Upper lobe of left lung (tissue), 6 donors: ENCODE measurements at regions not wholly inside any gene's neighbourhood (a gene's known extent, or its start where the extent isn't known, plus 50 kb on each side); places are given as distances from the start of the nearest gene placed in this dataset.

Experiments
- ATAC-seq, 2 donors: fragments of 200-7000 bp; cut with Tn5 transposase; one replicate each; pipeline ENCODE4 v1.9.1; 2022; ENCODE audit warnings: mild to moderate bottlenecking in 2 of 2, moderate library complexity in 2 of 2; ENCODE audit not compliant: low FRiP score in 2 of 2
- DNase-seq, 2 donors: peaks; one replicate each; pipeline ENCODE4 v3.0.0-alpha.2; 2019 to 2020
- H3K27ac ChIP-seq, 4 donors: fragments of 200-600 bp; sonication (generic); one replicate each; pipeline ENCODE4 v1.5.1; 2016 to 2019
- H3K27me3 ChIP-seq, 4 donors: fragments of 200-600 bp; sonication (generic); one replicate each; pipeline ENCODE4 v1.5.1; 2017 to 2019
- H3K36me3 ChIP-seq, 4 donors: fragments of 200-600 bp; sonication (generic); one replicate each; pipeline ENCODE4 v1.5.1; 2016 to 2019
- H3K4me1 ChIP-seq, 4 donors: fragments of 200-600 bp; sonication (generic); one replicate each; pipeline ENCODE4 v1.5.1; 2018 to 2019
- H3K4me3 ChIP-seq, 4 donors: fragments of 200-600 bp; sonication (generic); one replicate each; pipeline ENCODE4 v1.5.1; 2017 to 2019; ENCODE audit warnings: mild to moderate bottlenecking in 2 of 4, moderate library complexity in 1 of 4
- H3K9me3 ChIP-seq, 4 donors: fragments of 200-600 bp; sonication (generic); one replicate each; pipeline ENCODE4 v1.5.1; 2018 to 2019
- EP300 ChIP-seq, 4 donors: sonication (generic); formaldehyde crosslinking; IDR thresholded peaks; one replicate each; pipeline ENCODE4 v1.5.1; 2017; ENCODE audit warnings: antibody characterized with exemption in 4 of 4, control low read depth in 2 of 4
- POLR2A ChIP-seq, 4 donors: fragments of 450-650 bp; IDR thresholded peaks; one replicate each; pipeline ENCODE4 v1.5.1; 2016 to 2017; ENCODE audit warnings: antibody characterized with exemption in 4 of 4, mild to moderate bottlenecking in 2 of 4
- POLR2AphosphoS5 ChIP-seq, 2 donors: sonication (generic); formaldehyde crosslinking; IDR thresholded peaks; one replicate each; pipeline ENCODE4 v1.5.1; 2017; ENCODE audit warnings: antibody characterized with exemption in 2 of 2
- WGBS, 2 donors: methylation state at CpG; one replicate each; pipeline ENCODE4 v1.1.5; 2017 to 2018; 5-methylcytosine and 5-hydroxymethylcytosine counted together
- TF ChIP-seq, protein P1 (sequence below), 6 experiments: fragments of 450-650 bp in 4 of 6; fragments of 200-600 bp in 2 of 6; sonication (generic) in 2 of 6; IDR thresholded peaks; one replicate each; pipeline ENCODE4 v1.5.1; 2016 to 2019; ENCODE audit warnings: antibody characterized with exemption in 6 of 6
- donor health status: DM: no; HTN: no; CAD: no; lungs with moderate emphysema.
- donor health status: DM: no; HTN: yes; CAD: no; lungs with severe emphysema.

DNA sequence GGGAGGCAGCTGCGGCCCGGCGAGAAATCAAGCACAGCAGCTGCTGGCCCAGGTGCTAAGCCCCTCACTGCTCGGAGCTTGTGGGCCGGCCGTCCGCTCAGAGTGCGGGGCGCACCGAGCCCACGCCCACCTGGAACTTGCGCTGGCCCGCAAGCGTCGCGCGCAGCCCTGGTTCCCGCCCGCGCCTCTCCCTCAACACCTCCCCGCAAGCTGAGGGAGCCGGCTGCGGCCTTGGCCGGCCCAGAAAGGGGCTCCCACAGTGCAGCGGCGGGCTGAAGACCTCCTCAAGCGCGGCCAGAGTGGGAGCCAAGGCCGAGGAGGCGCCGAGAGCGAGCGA is 92.9 kb downstream of the HAPSTR1 start:
- Histone ChIP-seq H3K27me3 (no peaks in the 10 kb centered on the region), H3K27ac (no peak overlapping the region), H3K9me3 (no peaks in the 10 kb centered on the region), H3K4me1 (no peaks in the 10 kb centered on the region), H3K4me3 (no peak overlapping the region), H3K36me3 (no peaks in the 10 kb centered on the region)
- 85 to 96% methylated on average over 14 to 16 of the region's 33 CpGs for WGBS, 2 donors
- ATAC-seq (no peak), DNase-seq (peak in 1 of 2 donors; percentile 72)
- TF ChIP-seq POLR2AphosphoS5 (IDR thresholded peaks at IDR 0.05) (no peak), POLR2A (IDR thresholded peaks at IDR 0.05) (no peak), EP300 (IDR thresholded peaks at IDR 0.05) (no peak)
- TF ChIP-seq, protein P1, sequence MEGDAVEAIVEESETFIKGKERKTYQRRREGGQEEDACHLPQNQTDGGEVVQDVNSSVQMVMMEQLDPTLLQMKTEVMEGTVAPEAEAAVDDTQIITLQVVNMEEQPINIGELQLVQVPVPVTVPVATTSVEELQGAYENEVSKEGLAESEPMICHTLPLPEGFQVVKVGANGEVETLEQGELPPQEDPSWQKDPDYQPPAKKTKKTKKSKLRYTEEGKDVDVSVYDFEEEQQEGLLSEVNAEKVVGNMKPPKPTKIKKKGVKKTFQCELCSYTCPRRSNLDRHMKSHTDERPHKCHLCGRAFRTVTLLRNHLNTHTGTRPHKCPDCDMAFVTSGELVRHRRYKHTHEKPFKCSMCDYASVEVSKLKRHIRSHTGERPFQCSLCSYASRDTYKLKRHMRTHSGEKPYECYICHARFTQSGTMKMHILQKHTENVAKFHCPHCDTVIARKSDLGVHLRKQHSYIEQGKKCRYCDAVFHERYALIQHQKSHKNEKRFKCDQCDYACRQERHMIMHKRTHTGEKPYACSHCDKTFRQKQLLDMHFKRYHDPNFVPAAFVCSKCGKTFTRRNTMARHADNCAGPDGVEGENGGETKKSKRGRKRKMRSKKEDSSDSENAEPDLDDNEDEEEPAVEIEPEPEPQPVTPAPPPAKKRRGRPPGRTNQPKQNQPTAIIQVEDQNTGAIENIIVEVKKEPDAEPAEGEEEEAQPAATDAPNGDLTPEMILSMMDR (IDR thresholded peaks at IDR 0.05): no peak

DNA sequence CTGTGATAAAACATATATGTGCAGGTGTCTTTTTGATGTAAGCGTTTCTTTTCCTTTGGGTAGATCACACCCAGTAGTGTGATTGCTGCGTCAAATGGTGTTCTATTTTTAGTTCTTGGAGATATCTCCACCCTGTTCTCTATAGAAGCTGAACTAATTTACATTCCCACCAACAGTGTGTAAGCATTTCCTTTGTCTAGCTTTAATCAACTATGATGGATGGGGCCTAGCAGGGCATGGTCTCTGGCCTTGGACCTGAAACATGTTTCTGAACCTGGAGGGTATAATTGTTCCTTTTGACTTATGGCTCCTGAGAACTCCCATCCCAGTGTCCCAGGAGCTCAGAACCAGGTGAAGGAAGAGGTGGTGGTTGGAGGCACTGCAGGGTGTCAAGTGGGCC is 93.9 kb downstream of the HAPSTR1 start:
- no peak overlapping the region for H3K27ac ChIP-seq
- no peak for TF ChIP-seq POLR2AphosphoS5 (IDR thresholded peaks at IDR 0.05)
- TF ChIP-seq EP300 (IDR thresholded peaks at IDR 0.05): no peak
- no peak overlapping the region for H3K4me3 ChIP-seq
- H3K27me3 ChIP-seq: no peaks in the 10 kb centered on the region
- no peaks in the 10 kb centered on the region for H3K4me1 ChIP-seq
- H3K36me3 ChIP-seq: no peaks in the 10 kb centered on the region
- H3K9me3 ChIP-seq: no peaks in the 10 kb centered on the region
- DNase-seq (no peak), ATAC-seq (no peak)
- WGBS, 2 donors: 72 to 85% methylated on average over 2 of the region's 2 CpGs

DNA sequence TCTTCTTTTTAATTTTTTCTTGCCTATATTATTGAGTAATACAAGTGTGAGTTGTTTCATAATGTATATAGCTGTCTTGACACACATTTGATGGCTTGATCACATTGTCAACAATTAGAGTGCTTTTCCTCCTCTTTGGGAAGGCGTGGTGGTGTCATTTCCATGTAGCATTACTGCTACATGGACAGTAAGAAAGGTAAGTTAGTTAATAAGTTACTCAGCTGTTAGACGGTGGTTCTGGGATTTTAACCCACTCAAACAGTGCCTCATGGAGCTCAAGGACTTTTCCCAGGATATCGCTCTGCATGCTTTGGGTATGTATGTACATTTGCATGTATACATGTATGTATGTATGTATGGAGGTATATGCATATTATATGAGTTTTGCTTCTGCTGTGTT is 94.6 kb downstream of the HAPSTR1 start:
- H3K4me1 ChIP-seq: no peaks in the 10 kb centered on the region
- H3K27ac ChIP-seq: no peak overlapping the region
- H3K4me3 ChIP-seq: no peak overlapping the region
- ATAC-seq (no peak), DNase-seq (no peak)
- H3K9me3 ChIP-seq: no peaks in the 10 kb centered on the region
- H3K36me3 ChIP-seq: no peaks in the 10 kb centered on the region
- 73 to 85% methylated on average over 3 of the region's 3 CpGs for WGBS, 2 donors
- TF ChIP-seq POLR2A (IDR thresholded peaks at IDR 0.05) (no peak), POLR2AphosphoS5 (IDR thresholded peaks at IDR 0.05) (no peak), EP300 (IDR thresholded peaks at IDR 0.05) (no peak)
- TF ChIP-seq, protein P1 (IDR thresholded peaks at IDR 0.05): no peak
- H3K27me3 ChIP-seq: no peaks in the 10 kb centered on the region

DNA sequence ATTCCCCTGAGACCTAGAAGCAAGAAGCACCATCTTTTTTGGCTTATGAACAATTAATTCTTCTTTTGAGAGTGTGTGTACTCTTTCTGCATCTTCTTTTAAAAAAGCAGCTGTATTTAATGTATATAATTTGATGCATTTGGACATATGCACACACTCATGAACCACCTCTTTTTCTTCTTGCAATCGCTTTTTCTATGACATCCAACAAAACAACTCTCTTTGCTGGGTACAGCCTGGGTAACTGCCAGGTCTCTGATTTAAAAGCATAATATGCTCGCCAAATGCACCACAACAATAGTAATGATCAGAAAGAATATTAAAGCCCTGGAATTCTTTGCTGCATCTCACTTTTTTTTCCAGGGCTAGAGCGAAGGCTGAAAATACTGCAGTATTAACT is 97.3 kb downstream of the HAPSTR1 start:
- ATAC-seq (no peak), DNase-seq (no peak)
- Histone ChIP-seq H3K4me3 (no peak overlapping the region), H3K27ac (no peak overlapping the region), H3K4me1 (no peaks in the 10 kb centered on the region), H3K27me3 (no peaks in the 10 kb centered on the region), H3K36me3 (no peaks in the 10 kb centered on the region), H3K9me3 (no peaks in the 10 kb centered on the region)
- 71 to 83% methylated on average over 3 of the region's 3 CpGs for WGBS, 2 donors
- TF ChIP-seq, protein P1 (IDR thresholded peaks at IDR 0.05): no peak
- TF ChIP-seq POLR2AphosphoS5 (IDR thresholded peaks at IDR 0.05): no peak
- no peak for TF ChIP-seq EP300 (IDR thresholded peaks at IDR 0.05)
- no peak for TF ChIP-seq POLR2A (IDR thresholded peaks at IDR 0.05)

DNA sequence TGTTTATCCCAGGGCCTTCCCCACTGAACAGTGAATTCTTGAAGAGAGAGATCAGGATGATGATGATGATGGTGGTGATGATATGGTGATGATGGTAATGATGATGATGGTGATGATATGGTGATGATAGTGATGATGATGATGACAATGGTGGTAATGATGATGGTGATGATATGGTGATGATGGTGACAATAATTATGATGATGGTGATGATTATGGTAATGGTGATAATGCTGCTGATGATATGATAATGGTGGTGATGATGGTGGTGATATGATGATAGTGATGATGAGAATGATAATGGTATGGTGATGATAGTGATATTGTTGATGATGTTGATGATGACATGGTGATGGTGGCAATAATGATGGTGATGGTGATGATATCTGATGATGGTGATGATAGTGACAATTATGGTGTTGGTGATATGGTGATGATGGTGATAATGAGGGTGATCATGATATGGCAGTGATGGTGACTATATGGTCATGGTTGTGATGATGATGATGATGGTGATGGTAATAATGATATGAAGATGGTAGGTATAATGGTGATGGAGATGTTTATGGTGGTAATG is 99.9 kb downstream of the HAPSTR1 start:
- Histone ChIP-seq H3K36me3 (no peaks in the 10 kb centered on the region), H3K27ac (no peak overlapping the region), H3K9me3 (no peaks in the 10 kb centered on the region), H3K27me3 (no peaks in the 10 kb centered on the region), H3K4me1 (no peaks in the 10 kb centered on the region), H3K4me3 (no peak overlapping the region)
- no peak for ATAC-seq
- TF ChIP-seq POLR2AphosphoS5 (IDR thresholded peaks at IDR 0.05): no peak
- no peak for TF ChIP-seq EP300 (IDR thresholded peaks at IDR 0.05)
- TF ChIP-seq, protein P1 (IDR thresholded peaks at IDR 0.05): no peak
- no peak for TF ChIP-seq POLR2A (IDR thresholded peaks at IDR 0.05)
- no peak for DNase-seq
